H1 (cell line): ENCODE measurements at regions not wholly inside any gene's neighbourhood (a gene's known extent, or its start where the extent isn't known, plus 50 kb on each side); places are given as distances from the start of the nearest gene placed in this dataset.

ENCODE experiments used
- CTCF ChIA-PET: fragments of 300-600 bp; sonication (Branson Sonifier 250); formaldehyde crosslinking; loops from one replicate; lab custom pipeline; 2021; ENCODE audit not compliant: partially characterized antibody; lab: Charles Lee
- POLR2A ChIA-PET: fragments of 300-600 bp; sonication (Branson Sonifier 250); formaldehyde crosslinking; loops from one replicate; lab custom pipeline; 2021; ENCODE audit warnings: inconsistent platforms; ENCODE audit not compliant: partially characterized antibody; lab: Charles Lee
- DNase-seq, 2 experiments: peaks; one replicate each; pipeline versions ENCODE4 v3.0.0 to v3.0.0-alpha.2; 2010 to 2022; ENCODE audit warnings: low spot score in 2 of 2, low read depth in 1 of 2, mixed read lengths in 1 of 2
- FAIRE-seq: peaks from 2 replicates; lab custom pipeline; 2011; peaks lifted over from hg19 to GRCh38; lab: Jason Lieb, UNC
- H2AFZ ChIP-seq: 2 replicates; pipeline ENCODE4 v1.8.1; 2012; ENCODE audit warnings: low read length, inconsistent platforms
- H2AK5ac ChIP-seq: 2 replicates; pipeline ENCODE4 v1.6.1; 2013; ENCODE audit warnings: low read depth, low read length
- H2BK120ac ChIP-seq: replicated peaks from 2 replicates; pipeline ENCODE3; 2013; ENCODE audit warnings: low read depth, low read length, inconsistent platforms
- H2BK12ac ChIP-seq: 2 replicates; pipeline ENCODE4 v1.6.1; 2013; ENCODE audit warnings: low read depth, low read length
- H2BK15ac ChIP-seq: 2 replicates; pipeline ENCODE4 v1.6.1; 2013; ENCODE audit warnings: low read length
- H2BK20ac ChIP-seq: 2 replicates; pipeline ENCODE4 v1.6.1; 2013; ENCODE audit warnings: low read length
- H2BK5ac ChIP-seq: 2 replicates; pipeline ENCODE4 v1.6.1; 2013; ENCODE audit warnings: low read depth, low read length
- H3K14ac ChIP-seq: 2 replicates; pipeline ENCODE4 v1.6.1; 2013; ENCODE audit warnings: inconsistent platforms; ENCODE audit not compliant: insufficient read length
- H3K18ac ChIP-seq: 2 replicates; pipeline ENCODE4 v1.6.1; 2013; ENCODE audit warnings: low read length; ENCODE audit errors: extremely low read depth
- H3K23ac ChIP-seq: 2 replicates; pipeline ENCODE4 v1.6.1; 2013; ENCODE audit warnings: inconsistent platforms; ENCODE audit not compliant: insufficient read length
- H3K23me2 ChIP-seq: 2 replicates; pipeline ENCODE4 v1.6.1; 2013; ENCODE audit warnings: low read depth, low read length
- H3K27ac ChIP-seq: 2 replicates; pipeline ENCODE4 v1.6.1; 2011; ENCODE audit warnings: low read depth, low read length, inconsistent platforms
- H3K27me3 ChIP-seq, 4 experiments: replicated peaks in 1 of 4; 1 replicate in 1 of 4; 2 replicates in 3 of 4; pipeline versions ENCODE4 v1.6.1 to v1.8.1; 2011 to 2013; ENCODE audit warnings: low read length in 3 of 4, mild to moderate bottlenecking in 3 of 4, inconsistent platforms in 2 of 4, mixed read lengths in 2 of 4, moderate library complexity in 1 of 4; ENCODE audit not compliant: control insufficient read depth in 3 of 4, insufficient read depth in 3 of 4; ENCODE audit errors: extremely low read depth in 1 of 4
- H3K36me3 ChIP-seq, 4 experiments: 2 replicates each; pipeline versions ENCODE4 v1.6.1 to v1.8.1; 2011 to 2013; ENCODE audit warnings: mild to moderate bottlenecking in 4 of 4, low read length in 3 of 4, moderate library complexity in 2 of 4, control low read depth in 1 of 4, inconsistent platforms in 1 of 4; ENCODE audit not compliant: insufficient read depth in 4 of 4, control insufficient read depth in 2 of 4
- H3K4ac ChIP-seq: replicated peaks from 2 replicates; pipeline ENCODE3; 2013; ENCODE audit warnings: low read length, low read depth, mixed read lengths, inconsistent platforms; ENCODE audit not compliant: insufficient read length
- H3K4me1 ChIP-seq, 4 experiments: replicated peaks in 1 of 4; 1 replicate in 1 of 4; 2 replicates in 3 of 4; pipeline versions ENCODE4 v1.6.1 to v1.8.1; 2011 to 2013; ENCODE audit warnings: low read length in 3 of 4, inconsistent platforms in 2 of 4, mixed read lengths in 1 of 4; ENCODE audit not compliant: insufficient read depth in 4 of 4, control insufficient read depth in 3 of 4
- H3K4me2 ChIP-seq, 2 experiments: 2 replicates each; pipeline versions ENCODE4 v1.6.1 to v1.8.1; 2011 to 2013; ENCODE audit warnings: low read depth in 2 of 2, low read length in 2 of 2, control low read depth in 1 of 2, inconsistent platforms in 1 of 2, mild to moderate bottlenecking in 1 of 2; ENCODE audit not compliant: insufficient read depth in 1 of 2
- H3K4me3 ChIP-seq, 4 experiments: fragments of 200-600, 300-600 bp in 1 of 4; sonication (generic), shearing (Covaris generic), sonication (Bioruptor Twin) in 1 of 4; 2 replicates each; pipeline versions ENCODE4 v1.5.1 to v1.8.1; 2011 to 2016; ENCODE audit warnings: low read length in 4 of 4, low read depth in 3 of 4, control low read depth in 2 of 4, inconsistent platforms in 2 of 4, mild to moderate bottlenecking in 2 of 4, mixed read lengths in 1 of 4, moderate library complexity in 1 of 4; ENCODE audit not compliant: insufficient read depth in 2 of 4; ENCODE audit errors: extremely low read depth in 1 of 4
- H3K56ac ChIP-seq: replicated peaks from 2 replicates; pipeline ENCODE3; 2013; ENCODE audit warnings: low read depth, mild to moderate bottlenecking, mixed read lengths, low read length, inconsistent platforms; ENCODE audit not compliant: insufficient read length
- H3K79me1 ChIP-seq: 2 replicates; pipeline ENCODE4 v1.6.1; 2013; ENCODE audit warnings: low read depth, low read length, control low read depth
- H3K79me2 ChIP-seq, 2 experiments: 2 replicates each; pipeline versions ENCODE4 v1.6.1 to v1.8.1; 2012 to 2013; ENCODE audit warnings: low read length in 2 of 2, mild to moderate bottlenecking in 2 of 2, inconsistent platforms in 1 of 2; ENCODE audit not compliant: insufficient read depth in 2 of 2, control insufficient read depth in 1 of 2
- H3K9ac ChIP-seq, 4 experiments: replicated peaks in 1 of 4; 1 replicate in 1 of 4; 2 replicates in 3 of 4; pipeline versions ENCODE4 v1.6.1 to v1.8.1; 2011 to 2013; ENCODE audit warnings: low read depth in 3 of 4, low read length in 3 of 4, control low read depth in 2 of 4, mild to moderate bottlenecking in 2 of 4, moderate library complexity in 2 of 4, inconsistent platforms in 1 of 4; ENCODE audit errors: extremely low read depth in 1 of 4
- H3K9me3 ChIP-seq, 2 experiments: 2 replicates each; pipeline versions ENCODE4 v1.6.1 to v1.8.1; 2012 to 2013; ENCODE audit warnings: mild to moderate bottlenecking in 2 of 2, moderate library complexity in 2 of 2, control low read depth in 1 of 2, inconsistent platforms in 1 of 2, low read depth in 1 of 2, low read length in 1 of 2, mixed read lengths in 1 of 2; ENCODE audit not compliant: insufficient read depth in 2 of 2
- H4K20me1 ChIP-seq, 2 experiments: replicated peaks in 1 of 2; 2 replicates each; pipeline versions ENCODE3 to v1.8.1; 2011 to 2013; ENCODE audit warnings: inconsistent platforms in 2 of 2, low read length in 2 of 2, mild to moderate bottlenecking in 1 of 2; ENCODE audit not compliant: insufficient read depth in 2 of 2, control insufficient read depth in 1 of 2
- H4K5ac ChIP-seq: 2 replicates; pipeline ENCODE4 v1.6.1; 2013; ENCODE audit warnings: low read length, low read depth, mixed read lengths, inconsistent platforms; ENCODE audit not compliant: insufficient read length
- H4K8ac ChIP-seq: 2 replicates; pipeline ENCODE4 v1.8.0; 2013; ENCODE audit warnings: mild to moderate bottlenecking, moderate library complexity, low read length, inconsistent platforms; ENCODE audit not compliant: insufficient read depth; ENCODE audit errors: extremely low read depth
- H4K91ac ChIP-seq: replicated peaks from 2 replicates; pipeline ENCODE3; 2013; ENCODE audit warnings: low read length, mixed read lengths, inconsistent platforms; ENCODE audit not compliant: insufficient read length
- ATF2 ChIP-seq: IDR thresholded peaks from 2 replicates; pipeline ENCODE4 v1.6.1; 2012; ENCODE audit warnings: low read length, inconsistent platforms
- GABPA ChIP-seq: IDR thresholded peaks from 2 replicates; pipeline ENCODE4 v1.6.1; 2011; ENCODE audit warnings: mild to moderate bottlenecking, low read length, moderate library complexity, borderline replicate concordance; ENCODE audit not compliant: insufficient read depth
- RNF2 ChIP-seq: fragments of 200-900, 300-1000 bp; sonication (generic); IDR thresholded peaks from 2 replicates; pipeline ENCODE4 v1.7.1; 2016; ENCODE audit warnings: borderline replicate concordance, low read depth, mild to moderate bottlenecking, antibody characterized with exemption, low read length; ENCODE audit not compliant: poor library complexity, severe bottlenecking; ENCODE audit errors: missing control alignments
- SIN3A ChIP-seq, 2 experiments: IDR thresholded peaks in 1 of 2; conservative IDR thresholded peaks in 1 of 2; 2 replicates each; pipeline ENCODE4 v1.6.1; 2011 to 2012; ENCODE audit warnings: low read length in 2 of 2, improper control_type of control experiment in 1 of 2, low read depth in 1 of 2, mild to moderate bottlenecking in 1 of 2
- SIRT6 ChIP-seq: IDR thresholded peaks from one replicate; pipeline ENCODE4 v1.7.1; 2012; ENCODE audit warnings: low read length, inconsistent platforms
- WGBS, 2 experiments: shearing (Covaris generic) in 1 of 2; methylation state at CpG; one replicate each; pipeline versions ENCODE4 v1.1.6 to v1.1.7; 2013 to 2015; ENCODE audit warnings: low lambda C conversion rate in 2 of 2, mixed read lengths in 2 of 2, inconsistent platforms in 1 of 2, low coverage in 1 of 2, missing lambda C conversion rate in 1 of 2; ENCODE audit not compliant: insufficient replicate concordance in 2 of 2, insufficient coverage in 1 of 2, insufficient read length in 1 of 2; ENCODE audit errors: extremely low coverage in 1 of 2, missing lambda C conversion rate in 1 of 2; 5-methylcytosine and 5-hydroxymethylcytosine counted together

- Histone ChIP-seq H3K23ac (no peak overlapping the region), H3K4me2 (no peak overlapping the region), H4K5ac (no peak overlapping the region), H2BK120ac (no peak overlapping the region), H3K4ac (no peak overlapping the region), H3K79me2 (no peaks in the 10 kb centered on the region), H2BK12ac (no peak overlapping the region), H2AFZ (no peak overlapping the region), H3K9me3 (no peaks in the 10 kb centered on the region), H3K36me3 (no peaks in the 10 kb centered on the region), H3K27me3 (no peaks in the 10 kb centered on the region), H3K27ac (no peak overlapping the region), H2BK20ac (no peak overlapping the region), H3K79me1 (no peaks in the 10 kb centered on the region), H3K9ac (no peak overlapping the region), H3K56ac (no peak overlapping the region), H3K18ac (no peak overlapping the region), H2AK5ac (no peak overlapping the region), H3K4me1 (no peaks in the 10 kb centered on the region), H4K91ac (no peak overlapping the region), H3K14ac (no peak overlapping the region), H4K8ac (no peak overlapping the region), H4K20me1 (peaks cover 0 to 4% of the 10 kb centered on the region in 2 experiments), H3K4me3 (no peak overlapping the region), H2BK5ac (no peak overlapping the region), H2BK15ac (no peak overlapping the region), H3K23me2 (no peaks in the 10 kb centered on the region)
- POLR2A ChIA-PET = no interaction called here
- 87% methylated on average over 3 of the region's 3 CpGs; no CpG with 5 or more reads in 1 of the 2 experiments for WGBS, 2 experiments
- no peak for FAIRE-seq
- CTCF ChIA-PET = no interaction called here
- no peak for TF ChIP-seq RNF2
- TF ChIP-seq ATF2 = no peak
- TF ChIP-seq SIRT6 = no peak
- TF ChIP-seq SIN3A (conservative IDR thresholded peaks at IDR 0.05 in 1 of 2, IDR thresholded peaks at IDR 0.05 in 1 of 2; ENCODE audit: low read depth in 1 of 2, low read length in 2 of 2) = no peak
- no peak for TF ChIP-seq GABPA
- DNase-seq = no peak
Measured at GRCh38 chr16:7185165-7185564, 147.5 kb upstream of the RBFOX1 start.
